ENCODE measurements at regions not wholly inside any gene's neighbourhood (a gene's known extent, or its start where the extent isn't known, plus 50 kb on each side); places are given as distances from the start of the nearest gene placed in this dataset.

- DNase-seq (ENCODE audit: insufficient read length, low spot score) (no peak), FAIRE-seq (no peak)
- TF ChIP-seq POLR2A (IDR thresholded peaks at IDR 0.05; ENCODE audit: low read depth, low read length) = no peak
Measured at GRCh38 chr20:40320517-40321011, 368.5 kb downstream of the MAFB start.

- no peak for TF ChIP-seq POLR2A (IDR thresholded peaks at IDR 0.05; ENCODE audit: low read depth, low read length)
- FAIRE-seq (no peak), DNase-seq (ENCODE audit: insufficient read length, low spot score) (no peak)
Measured at GRCh38 chr20:40319741-40320516, 369.1 kb downstream of the MAFB start.

GRCh38 chr20:40319056-40319455 lies 370.0 kb downstream of the MAFB start:
- DNase-seq (ENCODE audit: insufficient read length, low spot score) (no peak), FAIRE-seq (no peak)
- TF ChIP-seq POLR2A (IDR thresholded peaks at IDR 0.05; ENCODE audit: low read depth, low read length) = no peak

DNA sequence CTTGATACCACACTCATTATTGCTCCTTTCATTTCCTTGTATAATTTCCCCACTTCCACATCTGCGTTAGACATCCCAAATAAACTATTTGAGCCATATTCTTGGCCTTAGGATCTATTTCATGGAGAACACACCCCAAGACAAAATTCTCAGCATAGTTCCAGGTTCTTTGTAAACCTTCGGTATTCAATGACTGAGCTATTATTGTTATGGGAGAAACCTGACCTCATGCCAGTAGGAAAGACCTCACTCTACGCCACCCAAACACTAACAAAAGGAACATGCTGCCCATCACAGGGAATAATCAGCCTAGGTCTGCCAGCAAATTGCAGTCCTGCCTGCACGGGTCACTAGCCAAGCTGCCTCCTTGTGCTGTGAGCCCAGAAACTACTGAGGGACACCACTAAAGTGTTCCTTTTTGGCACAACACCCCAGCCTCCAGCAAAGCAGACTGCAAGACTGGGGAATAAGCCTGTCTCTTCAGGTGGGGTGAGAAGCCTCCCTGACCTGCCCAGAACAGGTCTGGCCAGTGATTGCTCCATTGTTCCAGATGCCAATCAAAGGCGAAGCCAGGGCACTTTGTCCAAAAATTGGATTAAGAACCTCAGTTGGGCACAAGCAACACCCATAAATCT lies 371.8 kb downstream of the MAFB start:
- DNase-seq (ENCODE audit: insufficient read length, low spot score) = no peak
- TF ChIP-seq POLR2A (IDR thresholded peaks at IDR 0.05; ENCODE audit: low read depth, low read length) = no peak
- FAIRE-seq = no peak

DNA sequence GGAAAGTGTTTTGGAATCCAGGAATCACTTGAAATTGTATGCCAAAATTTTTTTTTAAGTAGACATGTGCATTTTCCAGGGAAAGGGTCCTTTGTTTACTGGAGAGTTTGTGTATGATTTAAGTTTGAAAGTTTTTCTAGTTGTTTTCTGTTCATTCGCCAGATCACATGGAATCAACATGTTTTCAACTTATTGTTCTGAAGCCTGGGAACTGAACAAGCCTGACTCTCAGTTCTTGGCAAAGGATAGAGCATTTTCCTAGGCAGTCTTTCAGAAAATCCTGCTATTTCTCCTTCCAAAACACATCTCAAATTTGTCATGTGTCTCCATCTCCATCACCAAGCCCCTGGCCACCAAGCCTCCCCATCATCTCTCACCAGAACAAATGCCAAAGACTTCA lies 374.8 kb downstream of the MAFB start:
- no peak for TF ChIP-seq POLR2A (IDR thresholded peaks at IDR 0.05; ENCODE audit: low read depth, low read length)
- no peak for FAIRE-seq
- DNase-seq (ENCODE audit: insufficient read length, low spot score) = no peak

- FAIRE-seq (no peak), DNase-seq (ENCODE audit: insufficient read length, low spot score) (no peak)
- TF ChIP-seq POLR2A (IDR thresholded peaks at IDR 0.05; ENCODE audit: low read depth, low read length) = no peak
Measured at GRCh38 chr20:40313730-40314129, 375.3 kb downstream of the MAFB start.

- DNase-seq (ENCODE audit: insufficient read length, low spot score) = no peak
- FAIRE-seq = no peak
- no peak for TF ChIP-seq POLR2A (IDR thresholded peaks at IDR 0.05; ENCODE audit: low read depth, low read length)
Measured at GRCh38 chr20:40309731-40310130, 379.3 kb downstream of the MAFB start.

GRCh38 chr20:40307997-40308396 lies 381.0 kb downstream of the MAFB start:
- FAIRE-seq (no peak), DNase-seq (ENCODE audit: insufficient read length, low spot score) (no peak)
- TF ChIP-seq POLR2A (IDR thresholded peaks at IDR 0.05; ENCODE audit: low read depth, low read length) = no peak

- no peak for TF ChIP-seq POLR2A (IDR thresholded peaks at IDR 0.05; ENCODE audit: low read depth, low read length)
- FAIRE-seq (no peak), DNase-seq (ENCODE audit: insufficient read length, low spot score) (no peak)
Measured at GRCh38 chr20:40307268-40307667, 381.8 kb downstream of the MAFB start.

- no peak for DNase-seq (ENCODE audit: insufficient read length, low spot score)
- FAIRE-seq = no peak
- TF ChIP-seq POLR2A (IDR thresholded peaks at IDR 0.05; ENCODE audit: low read depth, low read length) = no peak
Measured at GRCh38 chr20:40305303-40305702, 383.7 kb downstream of the MAFB start.

- no peak for TF ChIP-seq POLR2A (IDR thresholded peaks at IDR 0.05; ENCODE audit: low read depth, low read length)
- FAIRE-seq (no peak), DNase-seq (ENCODE audit: insufficient read length, low spot score) (no peak)
Measured at GRCh38 chr20:40304119-40304613, 384.9 kb downstream of the MAFB start.

DNA sequence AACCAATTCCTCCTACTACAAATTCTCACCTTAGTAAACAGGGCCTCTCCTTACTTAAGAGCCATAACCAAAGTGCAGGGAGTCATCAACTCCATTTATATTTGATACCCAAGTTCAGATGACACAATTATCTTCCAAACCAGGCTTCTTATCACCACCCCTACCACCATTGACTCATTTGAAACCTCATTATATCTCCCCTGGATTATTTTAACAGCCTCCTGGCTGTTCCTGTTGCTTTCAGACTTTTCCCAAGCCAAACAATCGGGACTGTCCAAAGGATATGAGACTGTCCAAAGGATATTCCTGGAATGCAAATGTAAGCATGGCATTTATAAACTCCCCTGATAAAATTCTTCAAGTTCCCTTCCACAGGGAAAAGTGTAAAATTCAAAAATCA lies 394.3 kb downstream of the MAFB start:
- FAIRE-seq (no peak), DNase-seq (ENCODE audit: insufficient read length, low spot score) (no peak)
- no peak for TF ChIP-seq POLR2A (IDR thresholded peaks at IDR 0.05; ENCODE audit: low read depth, low read length)

DNA sequence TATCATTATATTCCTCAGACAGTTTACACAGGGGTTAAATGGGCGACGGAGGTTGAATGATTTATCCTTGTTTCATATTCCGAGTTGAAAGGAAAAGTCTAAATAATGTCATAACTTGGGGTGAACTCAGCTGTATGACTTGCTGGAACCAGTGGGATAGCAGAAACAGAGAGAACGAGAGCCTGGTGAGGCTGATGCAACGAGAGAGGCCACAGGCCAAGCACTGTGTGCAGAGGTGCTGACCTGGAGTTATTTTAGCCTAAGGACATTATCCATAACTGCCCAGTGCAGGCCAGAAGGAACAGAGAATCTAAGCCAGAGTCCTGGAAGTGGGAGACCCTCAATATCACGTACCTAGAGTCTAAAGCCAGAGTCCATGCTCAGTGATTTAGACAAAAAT lies 394.9 kb downstream of the MAFB start:
- FAIRE-seq (no peak), DNase-seq (ENCODE audit: insufficient read length, low spot score) (no peak)
- TF ChIP-seq POLR2A (IDR thresholded peaks at IDR 0.05; ENCODE audit: low read depth, low read length) = no peak

- DNase-seq (ENCODE audit: insufficient read length, low spot score) = no peak
- no peak for FAIRE-seq
- no peak for TF ChIP-seq POLR2A (IDR thresholded peaks at IDR 0.05; ENCODE audit: low read depth, low read length)
Measured at GRCh38 chr20:40293740-40294139, 395.3 kb downstream of the MAFB start.

Data from H54 (cell line).